Panc1 (cell line): ENCODE measurements at regions not wholly inside any gene's neighbourhood (a gene's known extent, or its start where the extent isn't known, plus 50 kb on each side); places are given as distances from the start of the nearest gene placed in this dataset.

ENCODE experiments used
- POLR2AphosphoS5 ChIP-seq: IDR thresholded peaks from 2 replicates; pipeline ENCODE4 v1.6.1; 2012; ENCODE audit warnings: mild to moderate bottlenecking, low read depth, low read length, moderate library complexity
- TF ChIP-seq, protein P1 (sequence below): fragments of 450-650 bp; IDR thresholded peaks from 2 replicates; pipeline ENCODE4 v1.5.1; 2017; ENCODE audit warnings: mild to moderate bottlenecking

DNA sequence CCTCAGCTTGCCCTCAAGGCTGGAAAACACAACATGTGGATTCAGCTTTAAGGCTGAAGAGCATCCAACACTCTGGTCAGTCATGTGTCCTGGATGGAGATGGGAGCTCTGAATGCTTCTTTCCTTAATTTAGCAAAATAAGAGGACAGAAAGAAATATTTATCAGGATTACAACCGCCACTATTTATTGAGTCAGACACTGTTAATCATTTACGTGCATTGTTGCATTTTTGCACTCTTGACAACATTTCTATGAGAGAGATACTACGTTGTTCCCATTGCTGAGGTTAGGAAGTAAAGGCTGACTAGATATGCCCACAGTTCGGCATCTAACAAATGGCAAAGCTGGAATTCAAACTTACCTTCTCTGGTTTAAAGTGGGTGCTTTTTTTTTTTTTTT is 101.8 kb upstream of the KMT2C start:
- TF ChIP-seq, protein P1, sequence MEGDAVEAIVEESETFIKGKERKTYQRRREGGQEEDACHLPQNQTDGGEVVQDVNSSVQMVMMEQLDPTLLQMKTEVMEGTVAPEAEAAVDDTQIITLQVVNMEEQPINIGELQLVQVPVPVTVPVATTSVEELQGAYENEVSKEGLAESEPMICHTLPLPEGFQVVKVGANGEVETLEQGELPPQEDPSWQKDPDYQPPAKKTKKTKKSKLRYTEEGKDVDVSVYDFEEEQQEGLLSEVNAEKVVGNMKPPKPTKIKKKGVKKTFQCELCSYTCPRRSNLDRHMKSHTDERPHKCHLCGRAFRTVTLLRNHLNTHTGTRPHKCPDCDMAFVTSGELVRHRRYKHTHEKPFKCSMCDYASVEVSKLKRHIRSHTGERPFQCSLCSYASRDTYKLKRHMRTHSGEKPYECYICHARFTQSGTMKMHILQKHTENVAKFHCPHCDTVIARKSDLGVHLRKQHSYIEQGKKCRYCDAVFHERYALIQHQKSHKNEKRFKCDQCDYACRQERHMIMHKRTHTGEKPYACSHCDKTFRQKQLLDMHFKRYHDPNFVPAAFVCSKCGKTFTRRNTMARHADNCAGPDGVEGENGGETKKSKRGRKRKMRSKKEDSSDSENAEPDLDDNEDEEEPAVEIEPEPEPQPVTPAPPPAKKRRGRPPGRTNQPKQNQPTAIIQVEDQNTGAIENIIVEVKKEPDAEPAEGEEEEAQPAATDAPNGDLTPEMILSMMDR, result no peak
- TF ChIP-seq POLR2AphosphoS5, result no peak
